NB4 (cell line): ENCODE measurements at regions not wholly inside any gene's neighbourhood (a gene's known extent, or its start where the extent isn't known, plus 50 kb on each side); places are given as distances from the start of the nearest gene placed in this dataset.

ENCODE experiments used
- MYC ChIP-seq: IDR thresholded peaks from 2 replicates; pipeline ENCODE4 v1.6.1; 2011; ENCODE audit warnings: low read depth, low read length
- POLR2A ChIP-seq: IDR thresholded peaks from 2 replicates; pipeline ENCODE4 v1.6.1; 2011; ENCODE audit warnings: mild to moderate bottlenecking; ENCODE audit not compliant: insufficient read length; ENCODE audit errors: extremely low read depth
- TF ChIP-seq, protein P1 (sequence below): IDR thresholded peaks from one replicate; pipeline ENCODE4 v1.5.1; 2012; ENCODE audit warnings: low read depth, low read length
- TF ChIP-seq, protein P2 (sequence below): IDR thresholded peaks from 2 replicates; pipeline ENCODE4 v1.6.1; 2011; ENCODE audit warnings: low read depth, low read length

DNA sequence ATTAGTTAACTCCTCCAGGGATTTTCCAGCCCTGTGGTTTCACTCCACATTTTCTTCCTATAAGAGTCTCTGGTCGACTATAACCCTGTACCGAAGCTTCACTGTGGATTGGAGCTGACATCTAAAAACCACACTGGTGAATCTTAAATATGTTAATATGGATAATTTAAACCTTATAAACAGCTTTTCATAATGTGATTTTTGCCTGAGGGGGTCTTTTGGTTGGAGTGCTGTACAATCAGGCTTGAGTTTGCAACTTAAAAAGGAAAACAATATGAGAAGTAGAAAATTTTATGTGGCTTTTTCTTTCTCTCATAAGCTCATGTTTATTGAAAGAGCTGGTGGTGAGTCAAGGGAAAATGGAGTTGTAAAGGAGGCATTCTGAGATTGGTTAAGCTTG lies 313.7 kb downstream of the VPS13C start:
- TF ChIP-seq POLR2A (no peak), MYC (no peak)
- TF ChIP-seq, protein P1, sequence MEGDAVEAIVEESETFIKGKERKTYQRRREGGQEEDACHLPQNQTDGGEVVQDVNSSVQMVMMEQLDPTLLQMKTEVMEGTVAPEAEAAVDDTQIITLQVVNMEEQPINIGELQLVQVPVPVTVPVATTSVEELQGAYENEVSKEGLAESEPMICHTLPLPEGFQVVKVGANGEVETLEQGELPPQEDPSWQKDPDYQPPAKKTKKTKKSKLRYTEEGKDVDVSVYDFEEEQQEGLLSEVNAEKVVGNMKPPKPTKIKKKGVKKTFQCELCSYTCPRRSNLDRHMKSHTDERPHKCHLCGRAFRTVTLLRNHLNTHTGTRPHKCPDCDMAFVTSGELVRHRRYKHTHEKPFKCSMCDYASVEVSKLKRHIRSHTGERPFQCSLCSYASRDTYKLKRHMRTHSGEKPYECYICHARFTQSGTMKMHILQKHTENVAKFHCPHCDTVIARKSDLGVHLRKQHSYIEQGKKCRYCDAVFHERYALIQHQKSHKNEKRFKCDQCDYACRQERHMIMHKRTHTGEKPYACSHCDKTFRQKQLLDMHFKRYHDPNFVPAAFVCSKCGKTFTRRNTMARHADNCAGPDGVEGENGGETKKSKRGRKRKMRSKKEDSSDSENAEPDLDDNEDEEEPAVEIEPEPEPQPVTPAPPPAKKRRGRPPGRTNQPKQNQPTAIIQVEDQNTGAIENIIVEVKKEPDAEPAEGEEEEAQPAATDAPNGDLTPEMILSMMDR, result no peak
- TF ChIP-seq, protein P2, sequence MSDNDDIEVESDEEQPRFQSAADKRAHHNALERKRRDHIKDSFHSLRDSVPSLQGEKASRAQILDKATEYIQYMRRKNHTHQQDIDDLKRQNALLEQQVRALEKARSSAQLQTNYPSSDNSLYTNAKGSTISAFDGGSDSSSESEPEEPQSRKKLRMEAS, result no peak
